Left ventricle myocardium superior (tissue), 1 donor: ENCODE measurements at regions not wholly inside any gene's neighbourhood (a gene's known extent, or its start where the extent isn't known, plus 50 kb on each side); places are given as distances from the start of the nearest gene placed in this dataset.
A peak's percentile ranks its signal among the peaks of the same experiment; 100 is the strongest.

Experiments used
- ATAC-seq: fragments of 200-7000 bp; cut with Tn5 transposase; one replicate; pipeline ENCODE4 v1.9.1; 2020; ENCODE audit warnings: mild to moderate bottlenecking, moderate library complexity
- DNase-seq: peaks from one replicate; pipeline ENCODE4 v3.0.0-alpha.2; 2020
- intact Hi-C: fragments of 100-400 bp; cut with micrococcal nuclease; formaldehyde crosslinking; loops from one replicate; pipeline ENCODE4 v1.11.0; 2022
- donor health status: DM: no; HTN: yes; CAD: no; lungs with severe emphysema.

GRCh38 chr14:61196034-61196433, 85.1 kb downstream of the TMEM30B start:
- DNase-seq = no peak
- intact Hi-C loops = no loop called here
- ATAC-seq = no peak

- DNase-seq (no peak), ATAC-seq (no peak)
- intact Hi-C loops = no loop called here
Measured at GRCh38 chr14:61193476-61193875, 87.7 kb downstream of the TMEM30B start.

GRCh38 chr14:61192989-61193388, 88.1 kb downstream of the TMEM30B start:
- ATAC-seq (no peak), DNase-seq (no peak)
- intact Hi-C loops = no loop called here

- ATAC-seq (no peak), DNase-seq (no peak)
- intact Hi-C loops = no loop called here
Measured at GRCh38 chr14:61191733-61192132, 89.4 kb downstream of the TMEM30B start.

GRCh38 chr14:61190341-61190740, 90.8 kb downstream of the TMEM30B start:
- intact Hi-C loops = no loop called here
- ATAC-seq = no peak
- no peak for DNase-seq

- intact Hi-C loops = no loop called here
- ATAC-seq (peak; percentile 91), DNase-seq (peak; percentile 71)
Measured at GRCh38 chr14:61188978-61189808, 91.9 kb downstream of the TMEM30B start.

DNA sequence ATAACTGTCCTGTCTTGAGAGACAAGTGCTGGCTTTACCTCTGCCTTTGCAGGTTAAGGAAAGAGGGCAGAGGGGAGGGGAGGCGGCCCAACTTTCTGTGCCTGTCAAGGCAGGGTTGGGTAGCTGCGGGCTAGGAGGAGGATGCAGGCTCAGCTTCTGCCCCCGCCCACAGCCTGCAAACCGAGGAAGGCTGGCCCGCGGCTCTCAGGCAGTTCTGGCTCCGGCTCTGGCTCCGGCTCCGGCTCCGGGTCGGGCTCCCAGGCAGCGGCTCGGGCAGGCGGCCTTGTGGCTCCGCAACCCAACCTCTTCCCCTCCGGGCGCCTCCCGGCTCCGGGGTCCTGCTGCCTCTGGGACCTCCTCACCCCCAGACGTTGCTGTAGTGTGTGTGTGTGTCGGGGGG, 92.9 kb downstream of the TMEM30B start:
- peak; percentile 83 for ATAC-seq
- intact Hi-C loops = no loop called here
- DNase-seq = peak; percentile 67

DNA sequence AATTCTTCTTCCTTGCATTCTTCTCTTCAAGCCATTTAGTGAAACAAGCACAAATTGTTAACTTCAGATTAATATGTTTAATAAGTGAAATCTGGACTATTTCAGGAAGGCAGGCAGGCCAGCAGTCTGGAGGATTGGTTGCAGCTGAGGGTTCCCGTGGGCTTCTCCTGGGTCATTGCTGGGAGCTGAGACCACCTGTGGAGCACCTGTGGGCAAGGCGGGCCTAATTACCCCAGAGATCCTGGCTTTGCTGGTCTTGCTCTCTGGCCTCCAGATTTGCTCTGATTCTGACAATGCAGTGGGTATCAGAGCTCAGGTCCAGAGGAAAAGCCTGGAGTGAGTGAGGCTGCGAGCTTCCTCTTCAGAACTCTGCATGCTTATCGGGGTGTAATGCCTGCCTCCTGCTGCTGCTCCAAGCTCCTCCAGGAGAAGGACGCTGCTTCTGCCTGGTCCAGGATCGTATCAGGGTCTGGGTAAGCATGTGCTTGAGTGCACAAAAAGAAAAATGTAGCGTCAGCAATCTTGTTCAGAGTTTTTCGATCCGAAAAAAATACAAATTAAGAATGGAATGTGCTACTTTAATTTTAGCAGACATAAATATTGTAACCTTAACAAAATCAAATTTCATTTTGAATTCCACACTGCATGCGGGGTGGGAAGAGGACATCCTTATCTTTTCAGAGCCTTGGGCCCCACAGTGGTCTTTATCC, 93.8 kb downstream of the TMEM30B start:
- ATAC-seq (peak; percentile 28), DNase-seq (no peak)
- intact Hi-C loops = no loop called here

- intact Hi-C loops = no loop called here
- no peak for ATAC-seq
- DNase-seq = no peak
Measured at GRCh38 chr14:61186341-61187195, 94.6 kb downstream of the TMEM30B start.

GRCh38 chr14:61185534-61185933, 95.6 kb downstream of the TMEM30B start:
- ATAC-seq (no peak), DNase-seq (no peak)
- intact Hi-C loops = no loop called here

GRCh38 chr14:61184112-61184511, 97.0 kb downstream of the TMEM30B start:
- DNase-seq (no peak), ATAC-seq (no peak)
- intact Hi-C loops = no loop called here

DNA sequence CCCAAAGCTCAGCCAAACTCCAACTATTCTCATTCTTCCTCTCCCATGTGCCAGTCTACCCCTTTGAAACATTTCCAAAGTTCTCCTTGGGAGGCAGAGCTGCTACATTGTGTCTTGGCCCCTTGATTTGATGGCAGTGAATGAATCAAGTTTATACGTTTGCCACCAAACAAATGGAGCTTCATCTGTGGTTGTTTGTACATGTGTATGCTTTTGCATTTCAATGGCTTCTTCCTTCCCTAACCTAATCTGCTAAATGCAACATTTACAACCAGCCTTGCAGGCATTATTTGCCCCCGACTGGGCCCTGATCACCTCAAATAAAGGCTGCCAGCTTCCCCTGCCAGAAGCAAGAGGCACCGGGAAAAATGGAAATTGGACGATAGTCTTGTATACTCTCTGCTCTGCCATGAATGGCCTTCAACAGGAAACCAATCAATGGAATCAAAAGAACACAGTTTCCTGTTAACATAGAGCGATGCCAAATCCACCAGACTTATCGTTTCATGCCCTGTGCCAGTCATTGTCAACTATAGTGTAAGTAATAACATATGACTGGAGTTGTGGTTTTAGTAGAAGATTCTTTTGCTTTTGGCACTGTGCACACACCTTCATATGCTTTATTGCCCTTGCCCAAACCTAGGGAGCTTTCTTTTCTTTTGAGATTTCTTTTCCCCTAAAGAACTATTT, 97.8 kb downstream of the TMEM30B start:
- DNase-seq = no peak
- intact Hi-C loops = no loop called here
- no peak for ATAC-seq

GRCh38 chr14:61179796-61180398, 101.2 kb downstream of the TMEM30B start:
- intact Hi-C loops = no loop called here
- ATAC-seq = no peak
- no peak for DNase-seq

- ATAC-seq (no peak), DNase-seq (no peak)
- intact Hi-C loops = no loop called here
Measured at GRCh38 chr14:61179061-61179690, 102.0 kb downstream of the TMEM30B start.

DNA sequence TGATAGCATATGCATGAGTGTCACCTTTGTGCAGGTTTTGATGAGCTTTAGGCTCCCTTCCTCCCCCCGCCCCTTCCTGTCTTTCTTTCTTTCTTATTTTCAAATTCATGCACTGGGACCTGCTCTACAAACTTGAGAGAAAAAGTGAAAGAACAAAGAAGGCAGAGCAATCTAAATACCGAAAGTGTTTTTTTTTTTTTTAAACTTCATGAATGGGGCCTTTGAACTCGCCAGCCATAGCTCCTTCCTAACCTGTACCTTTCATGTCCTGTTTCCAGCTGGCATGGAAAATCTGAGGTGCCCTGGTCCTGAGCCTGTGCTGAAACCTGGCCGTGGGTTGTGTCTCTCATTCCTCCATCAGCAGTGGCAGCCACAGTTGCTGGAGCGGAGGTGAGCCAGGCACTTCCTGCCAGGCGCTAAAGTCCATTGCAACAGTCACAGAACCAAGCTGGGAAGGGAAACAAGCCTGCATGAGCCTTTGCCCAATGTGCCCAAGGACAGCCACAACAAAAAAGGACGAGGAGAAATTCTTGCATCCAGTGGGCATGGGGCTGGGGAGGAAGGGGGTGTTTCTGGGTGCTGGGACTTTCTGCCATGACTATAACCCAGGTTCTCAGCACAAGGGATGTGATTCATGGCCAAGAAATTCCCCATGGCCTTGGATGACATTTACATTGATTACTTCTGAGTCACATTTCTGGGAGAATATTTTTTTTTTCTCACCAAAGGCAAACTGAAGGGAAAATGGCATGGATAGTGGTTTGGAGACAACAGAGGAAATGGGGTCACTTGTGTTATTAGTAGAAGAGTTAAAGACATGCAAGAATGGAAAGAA, 102.7 kb downstream of the TMEM30B start:
- intact Hi-C loops = no loop called here
- ATAC-seq = no peak
- no peak for DNase-seq

GRCh38 chr14:61177279-61178225, 103.6 kb downstream of the TMEM30B start:
- intact Hi-C loops = no loop called here
- no peak for DNase-seq
- no peak for ATAC-seq

- intact Hi-C loops = no loop called here
- ATAC-seq (no peak), DNase-seq (no peak)
Measured at GRCh38 chr14:61176686-61177085, 104.5 kb downstream of the TMEM30B start.
